SK-N-SH (cell line): ENCODE measurements at regions not wholly inside any gene's neighbourhood (a gene's known extent, or its start where the extent isn't known, plus 50 kb on each side); places are given as distances from the start of the nearest gene placed in this dataset.

Experiments used
- CTCF ChIA-PET: fragments of 300-600, 350-600 bp; formaldehyde crosslinking; extraction: SDS; loops from one replicate; lab custom pipeline; 2021; lab: Yijun Ruan, JAX
- POLR2A ChIA-PET: fragments of 350-600 bp; sonication (Branson Sonifier 250); formaldehyde crosslinking; extraction: SDS; loops from one replicate; lab custom pipeline; 2020; ENCODE audit warnings: antibody characterized with exemption, inconsistent platforms; lab: Yijun Ruan, JAX
- DNase-seq: peaks from one replicate; pipeline ENCODE4 v3.0.0; 2012
- H2AFZ ChIP-seq: fragments of 200-600 bp; sonication (generic); 2 replicates; pipeline ENCODE4 v1.8.1; 2016; ENCODE audit warnings: antibody characterized with exemption, mild to moderate bottlenecking, low read depth
- H3F3A ChIP-seq: fragments of 200-600 bp; sonication (generic); replicated peaks from 2 replicates; pipeline ENCODE3; 2016; ENCODE audit warnings: antibody characterized with exemption, mild to moderate bottlenecking; ENCODE audit not compliant: insufficient read depth
- H3K27ac ChIP-seq, 2 experiments: fragments of 200-500 bp in 1 of 2; fragments of 200-600 bp in 1 of 2; sonication (Bioruptor generic) in 1 of 2; sonication (generic), shearing (Covaris generic) in 1 of 2; 2 replicates each; pipeline versions ENCODE4 v1.5.1 to v1.6.1; 2014 to 2016; ENCODE audit warnings: low read depth in 2 of 2, inconsistent platforms in 1 of 2, low read length in 1 of 2, mild to moderate bottlenecking in 1 of 2, mixed read lengths in 1 of 2
- H3K27me3 ChIP-seq: fragments of 200-600 bp; sonication (generic), shearing (Covaris generic); 2 replicates; pipeline ENCODE4 v1.6.1; 2016; ENCODE audit warnings: mixed run types; ENCODE audit not compliant: insufficient read depth
- H3K36me3 ChIP-seq, 2 experiments: fragments of 200-500 bp in 1 of 2; fragments of 200-600 bp in 1 of 2; sonication (Bioruptor generic) in 1 of 2; sonication (generic) in 1 of 2; replicated peaks in 1 of 2; 2 replicates each; pipeline versions ENCODE3 to v1.5.1; 2014 to 2016; ENCODE audit warnings: low read length in 1 of 2, mild to moderate bottlenecking in 1 of 2; ENCODE audit not compliant: insufficient read depth in 2 of 2, control insufficient read depth in 1 of 2
- H3K4me1 ChIP-seq, 2 experiments: fragments of 200-500 bp in 1 of 2; fragments of 200-600 bp in 1 of 2; sonication (Bioruptor generic) in 1 of 2; sonication (generic), shearing (Covaris generic) in 1 of 2; 2 replicates each; pipeline versions ENCODE4 v1.5.1 to v1.6.1; 2014 to 2016; ENCODE audit warnings: low read depth in 1 of 2, low read length in 1 of 2, mixed run types in 1 of 2; ENCODE audit not compliant: insufficient read depth in 2 of 2, control insufficient read depth in 1 of 2
- H3K4me2 ChIP-seq: fragments of 200-600 bp; sonication (generic), shearing (Covaris generic); 2 replicates; pipeline ENCODE4 v1.6.1; 2017; ENCODE audit warnings: mixed run types
- H3K4me3 ChIP-seq, 2 experiments: fragments of 200-500 bp in 1 of 2; fragments of 200-600 bp in 1 of 2; sonication (Bioruptor generic) in 1 of 2; sonication (generic), shearing (Covaris generic) in 1 of 2; 2 replicates each; pipeline versions ENCODE4 v1.5.1 to v1.8.1; 2014 to 2016; ENCODE audit warnings: low read depth in 2 of 2, inconsistent platforms in 1 of 2, low read length in 1 of 2, mild to moderate bottlenecking in 1 of 2, mixed read lengths in 1 of 2, moderate library complexity in 1 of 2
- H3K79me2 ChIP-seq: fragments of 200-600 bp; sonication (generic); 2 replicates; pipeline ENCODE4 v1.8.1; 2017; ENCODE audit warnings: mild to moderate bottlenecking; ENCODE audit not compliant: insufficient read depth
- H3K9ac ChIP-seq: fragments of 200-600 bp; sonication (generic); 2 replicates; pipeline ENCODE4 v1.6.1; 2017; ENCODE audit warnings: mixed run types
- H3K9me2 ChIP-seq: fragments of 200-600 bp; sonication (generic); 2 replicates; pipeline ENCODE4 v1.6.1; 2017; ENCODE audit warnings: mixed run types
- H3K9me3 ChIP-seq: fragments of 200-600 bp; sonication (generic); 2 replicates; pipeline ENCODE4 v1.6.1; 2017; ENCODE audit warnings: mixed run types, mild to moderate bottlenecking, moderate library complexity
- H4K20me1 ChIP-seq: fragments of 200-600 bp; sonication (generic); 2 replicates; pipeline ENCODE4 v1.6.1; 2017; ENCODE audit warnings: mild to moderate bottlenecking, mixed run types; ENCODE audit not compliant: insufficient read depth
- CHD2 ChIP-seq: fragments of 150-350 bp; IDR thresholded peaks from 2 replicates; pipeline ENCODE4 v1.6.1; 2018; ENCODE audit warnings: low read length; ENCODE audit not compliant: partially characterized antibody
- GATA2 ChIP-seq: sonication (generic); formaldehyde crosslinking; IDR thresholded peaks from 2 replicates; pipeline ENCODE4 v1.5.0; 2020; ENCODE audit warnings: mild to moderate bottlenecking, missing genetic modification reagents
- POLR2AphosphoS5 ChIP-seq: IDR thresholded peaks from 2 replicates; pipeline ENCODE4 v1.6.1; 2012; ENCODE audit warnings: low read depth, low read length
- RAD21 ChIP-seq: IDR thresholded peaks from 2 replicates; pipeline ENCODE4 v1.6.1; 2012; ENCODE audit warnings: mild to moderate bottlenecking, low read length
- SIN3A ChIP-seq: IDR thresholded peaks from 2 replicates; pipeline ENCODE4 v1.6.1; 2012; ENCODE audit warnings: low read depth, mild to moderate bottlenecking, low read length, moderate library complexity, borderline replicate concordance
- TEAD4 ChIP-seq: IDR thresholded peaks from 2 replicates; pipeline ENCODE4 v1.4.0; 2012; ENCODE audit warnings: mild to moderate bottlenecking, borderline replicate concordance; ENCODE audit not compliant: insufficient read depth
- USF1 ChIP-seq: IDR thresholded peaks from 2 replicates; pipeline ENCODE4 v1.4.0; 2012; ENCODE audit warnings: low read depth, borderline replicate concordance
- WGBS: methylation state at CpG from one replicate; pipeline ENCODE4 v1.1.6; 2017; ENCODE audit warnings: low lambda C conversion rate; 5-methylcytosine and 5-hydroxymethylcytosine counted together
- TF ChIP-seq, protein P1 (sequence below): fragments of 150-350 bp; IDR thresholded peaks from 2 replicates; pipeline ENCODE4 v1.6.1; 2016; ENCODE audit warnings: mild to moderate bottlenecking, low read depth, low read length
- TF ChIP-seq, protein P2 (sequence below): fragments of 200-600 bp; sonication (generic); IDR thresholded peaks from 2 replicates; pipeline ENCODE4 v1.6.1; 2017; ENCODE audit warnings: antibody characterized with exemption, mild to moderate bottlenecking, moderate library complexity
- TF ChIP-seq, protein P3 (sequence below): IDR thresholded peaks from 2 replicates; pipeline ENCODE4; 2012
- TF ChIP-seq, protein P4 (sequence below): fragments of 150-350 bp; IDR thresholded peaks from 2 replicates; pipeline ENCODE4 v1.6.1; 2017; ENCODE audit warnings: antibody characterized with exemption, low read length, low read depth, borderline replicate concordance

- Histone ChIP-seq H3F3A (no peaks in the 10 kb centered on the region), H3K79me2 (no peaks in the 10 kb centered on the region), H3K27ac (no peak overlapping the region), H3K9me2 (no peaks in the 10 kb centered on the region), H3K4me2 (no peak overlapping the region), H2AFZ (no peak overlapping the region), H4K20me1 (no peaks in the 10 kb centered on the region), H3K9me3 (no peaks in the 10 kb centered on the region), H3K9ac (no peak overlapping the region), H3K4me1 (peaks cover 0 to 3% of the 10 kb centered on the region in 2 experiments; a peak in 2 of 4 replicates), H3K36me3 (no peaks in the 10 kb centered on the region), H3K4me3 (no peak overlapping the region), H3K27me3 (no peaks in the 10 kb centered on the region)
- WGBS, result 43% methylated on average over 2 of the region's 2 CpGs
- POLR2A ChIA-PET, result no interaction called here
- TF ChIP-seq GATA2 (CRISPR knock-in tag) (no peak), CHD2 (no peak), RAD21 (no peak), SIN3A (no peak), TEAD4 (no peak), POLR2AphosphoS5 (no peak), USF1 (no peak)
- TF ChIP-seq, protein P1, sequence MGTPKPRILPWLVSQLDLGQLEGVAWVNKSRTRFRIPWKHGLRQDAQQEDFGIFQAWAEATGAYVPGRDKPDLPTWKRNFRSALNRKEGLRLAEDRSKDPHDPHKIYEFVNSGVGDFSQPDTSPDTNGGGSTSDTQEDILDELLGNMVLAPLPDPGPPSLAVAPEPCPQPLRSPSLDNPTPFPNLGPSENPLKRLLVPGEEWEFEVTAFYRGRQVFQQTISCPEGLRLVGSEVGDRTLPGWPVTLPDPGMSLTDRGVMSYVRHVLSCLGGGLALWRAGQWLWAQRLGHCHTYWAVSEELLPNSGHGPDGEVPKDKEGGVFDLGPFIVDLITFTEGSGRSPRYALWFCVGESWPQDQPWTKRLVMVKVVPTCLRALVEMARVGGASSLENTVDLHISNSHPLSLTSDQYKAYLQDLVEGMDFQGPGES, result no peak
- TF ChIP-seq, protein P2, sequence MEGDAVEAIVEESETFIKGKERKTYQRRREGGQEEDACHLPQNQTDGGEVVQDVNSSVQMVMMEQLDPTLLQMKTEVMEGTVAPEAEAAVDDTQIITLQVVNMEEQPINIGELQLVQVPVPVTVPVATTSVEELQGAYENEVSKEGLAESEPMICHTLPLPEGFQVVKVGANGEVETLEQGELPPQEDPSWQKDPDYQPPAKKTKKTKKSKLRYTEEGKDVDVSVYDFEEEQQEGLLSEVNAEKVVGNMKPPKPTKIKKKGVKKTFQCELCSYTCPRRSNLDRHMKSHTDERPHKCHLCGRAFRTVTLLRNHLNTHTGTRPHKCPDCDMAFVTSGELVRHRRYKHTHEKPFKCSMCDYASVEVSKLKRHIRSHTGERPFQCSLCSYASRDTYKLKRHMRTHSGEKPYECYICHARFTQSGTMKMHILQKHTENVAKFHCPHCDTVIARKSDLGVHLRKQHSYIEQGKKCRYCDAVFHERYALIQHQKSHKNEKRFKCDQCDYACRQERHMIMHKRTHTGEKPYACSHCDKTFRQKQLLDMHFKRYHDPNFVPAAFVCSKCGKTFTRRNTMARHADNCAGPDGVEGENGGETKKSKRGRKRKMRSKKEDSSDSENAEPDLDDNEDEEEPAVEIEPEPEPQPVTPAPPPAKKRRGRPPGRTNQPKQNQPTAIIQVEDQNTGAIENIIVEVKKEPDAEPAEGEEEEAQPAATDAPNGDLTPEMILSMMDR, result no peak
- TF ChIP-seq, protein P3, sequence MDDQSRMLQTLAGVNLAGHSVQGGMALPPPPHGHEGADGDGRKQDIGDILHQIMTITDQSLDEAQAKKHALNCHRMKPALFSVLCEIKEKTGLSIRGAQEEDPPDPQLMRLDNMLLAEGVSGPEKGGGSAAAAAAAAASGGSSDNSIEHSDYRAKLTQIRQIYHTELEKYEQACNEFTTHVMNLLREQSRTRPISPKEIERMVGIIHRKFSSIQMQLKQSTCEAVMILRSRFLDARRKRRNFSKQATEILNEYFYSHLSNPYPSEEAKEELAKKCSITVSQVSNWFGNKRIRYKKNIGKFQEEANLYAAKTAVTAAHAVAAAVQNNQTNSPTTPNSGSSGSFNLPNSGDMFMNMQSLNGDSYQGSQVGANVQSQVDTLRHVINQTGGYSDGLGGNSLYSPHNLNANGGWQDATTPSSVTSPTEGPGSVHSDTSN, result no peak
- TF ChIP-seq, protein P4, sequence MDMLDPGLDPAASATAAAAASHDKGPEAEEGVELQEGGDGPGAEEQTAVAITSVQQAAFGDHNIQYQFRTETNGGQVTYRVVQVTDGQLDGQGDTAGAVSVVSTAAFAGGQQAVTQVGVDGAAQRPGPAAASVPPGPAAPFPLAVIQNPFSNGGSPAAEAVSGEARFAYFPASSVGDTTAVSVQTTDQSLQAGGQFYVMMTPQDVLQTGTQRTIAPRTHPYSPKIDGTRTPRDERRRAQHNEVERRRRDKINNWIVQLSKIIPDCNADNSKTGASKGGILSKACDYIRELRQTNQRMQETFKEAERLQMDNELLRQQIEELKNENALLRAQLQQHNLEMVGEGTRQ, result no peak
- CTCF ChIA-PET, result interaction anchor here (1.2 kb wide), 1 partner anchor 365 kb away, joined by 3 read pairs; no protein-coding TSS in a partner anchor
- no peak for DNase-seq
Measured at GRCh38 chr10:20632696-20633095, 264.4 kb downstream of the NEBL start.
